NCI-H146 treated with DMSO at 0.1 percent for 48 hours (cell line): ENCODE measurements at regions not wholly inside any gene's neighbourhood (a gene's known extent, or its start where the extent isn't known, plus 50 kb on each side); places are given as distances from the start of the nearest gene placed in this dataset.

Experiments used
- DNase-seq: peaks from one replicate; lab custom pipeline; 2025; ENCODE audit not compliant: unreplicated experiment; lab: John Stamatoyannopoulos, UW

DNA sequence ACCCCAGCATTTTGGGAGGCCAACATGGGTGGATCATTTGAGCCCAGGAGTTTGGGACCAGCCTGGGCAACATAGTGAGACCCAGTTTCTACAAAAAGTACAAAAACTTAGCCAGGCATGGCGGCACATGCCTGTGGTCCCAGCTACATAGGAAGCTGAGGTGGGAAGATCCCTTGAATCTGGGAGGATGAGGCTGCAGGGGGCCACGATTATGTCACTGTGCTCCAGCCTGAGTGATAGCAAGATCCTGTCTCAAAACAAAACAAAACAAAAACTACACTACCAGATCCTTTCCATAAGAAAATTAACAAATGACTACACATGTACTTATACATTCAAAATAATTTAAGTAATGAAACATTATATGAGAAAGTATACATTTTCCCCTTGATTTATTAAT lies 116.4 kb upstream of the KLF6 start:
- DNase-seq: no peak

DNA sequence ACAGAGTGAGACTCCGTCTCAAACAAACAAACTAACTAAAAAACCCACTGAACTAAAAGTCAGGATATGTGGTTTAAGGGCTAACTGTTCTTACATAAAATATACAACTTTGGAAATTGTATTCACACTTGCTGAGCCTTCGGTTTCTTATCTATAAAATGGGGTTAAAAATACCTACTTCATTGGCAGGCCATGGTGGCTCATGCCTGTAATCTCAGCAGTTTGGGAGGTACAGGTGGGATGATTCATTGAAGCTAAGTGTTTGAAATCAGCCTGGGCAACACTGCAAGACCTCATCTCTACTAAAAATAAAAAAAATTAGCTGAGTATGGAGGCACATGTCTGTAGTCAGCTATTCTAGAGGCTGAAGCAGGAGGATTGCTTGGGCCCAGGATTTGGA lies 115.4 kb upstream of the KLF6 start:
- DNase-seq: no peak

DNA sequence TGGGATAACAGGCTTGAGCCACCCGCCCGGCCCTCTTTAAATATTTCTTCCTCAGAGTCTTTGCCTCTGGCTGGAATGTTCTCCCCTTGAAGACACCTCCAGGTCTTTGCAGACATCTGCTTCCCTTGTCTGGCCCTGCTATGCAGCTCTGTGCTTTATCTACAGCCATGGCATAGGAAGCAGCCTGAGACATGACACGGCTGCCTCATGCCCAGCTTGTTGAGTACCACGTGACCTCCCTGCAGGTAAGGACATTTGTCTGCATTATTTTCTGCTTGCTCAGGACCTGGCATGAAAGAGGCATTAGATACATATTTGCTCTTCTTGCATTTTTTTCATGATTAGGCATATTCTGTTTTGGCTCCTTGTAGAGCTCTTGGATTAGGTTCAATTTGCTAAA lies 113.8 kb upstream of the KLF6 start:
- DNase-seq: peak; percentile 62

DNA sequence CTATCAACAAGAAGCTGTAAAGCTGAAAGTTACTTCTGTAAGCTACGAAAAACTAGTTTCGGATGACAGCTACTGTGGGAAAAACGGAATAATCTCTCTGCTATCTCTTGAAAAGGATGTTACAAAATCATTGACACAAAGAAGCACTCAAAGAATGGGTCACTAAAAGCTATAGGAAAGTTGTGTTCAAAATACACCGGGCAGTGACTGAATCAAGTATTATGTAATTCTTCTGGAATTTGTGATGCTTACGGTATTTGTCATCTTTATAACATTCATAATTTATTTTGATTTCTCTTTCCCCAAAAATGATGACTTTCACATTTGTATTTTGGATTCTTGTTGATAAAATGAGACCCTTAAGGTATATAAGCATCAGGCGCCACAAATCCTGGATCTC lies 112.1 kb upstream of the KLF6 start:
- DNase-seq: no peak

DNA sequence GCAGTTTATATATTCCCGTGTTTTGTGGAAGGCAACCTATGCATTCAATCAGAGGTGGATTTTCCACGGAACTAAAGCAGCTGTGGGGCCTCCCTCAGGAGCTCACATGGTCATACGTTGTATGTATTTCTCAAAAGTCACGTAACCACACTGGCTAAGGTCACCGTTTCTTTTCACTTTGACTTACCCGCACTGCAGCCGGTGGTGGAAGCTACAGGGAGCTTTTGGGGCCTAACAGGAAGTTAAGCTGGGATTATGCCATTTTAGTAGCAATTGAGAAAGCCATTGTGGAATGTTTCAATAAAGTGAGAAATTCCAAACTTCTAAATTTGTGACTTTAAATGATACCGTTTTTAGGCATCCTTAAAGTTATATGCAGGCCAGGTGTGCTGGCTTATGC lies 111.2 kb upstream of the KLF6 start:
- DNase-seq: no peak

DNA sequence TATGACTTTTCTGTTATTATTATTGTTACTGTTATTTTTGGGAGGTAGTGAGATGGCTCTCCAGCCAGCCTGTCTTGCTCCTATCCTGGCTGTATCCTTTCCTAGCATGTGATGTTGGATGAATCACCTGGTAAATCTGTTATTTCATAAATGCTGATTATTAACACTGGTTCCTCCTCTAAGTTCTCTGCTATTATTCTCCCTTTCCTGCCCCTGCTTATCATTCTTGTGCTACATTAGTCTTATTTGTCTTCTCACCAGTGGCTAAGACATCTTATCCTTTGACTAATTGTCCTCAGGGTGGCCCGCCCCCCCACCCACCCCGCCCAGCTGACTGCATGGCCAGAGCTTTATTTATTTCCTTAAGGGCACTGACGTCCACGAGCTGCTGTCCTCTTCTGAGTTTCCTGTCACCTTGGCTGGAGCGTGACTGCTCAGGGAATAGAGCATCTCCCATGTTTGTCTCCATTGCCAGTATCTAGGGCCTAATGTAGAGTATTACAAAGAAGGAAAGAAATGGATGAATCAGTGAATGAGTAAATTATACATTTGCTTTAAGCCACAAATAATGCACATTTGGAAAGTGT lies 110.1 kb upstream of the KLF6 start:
- DNase-seq: no peak

DNA sequence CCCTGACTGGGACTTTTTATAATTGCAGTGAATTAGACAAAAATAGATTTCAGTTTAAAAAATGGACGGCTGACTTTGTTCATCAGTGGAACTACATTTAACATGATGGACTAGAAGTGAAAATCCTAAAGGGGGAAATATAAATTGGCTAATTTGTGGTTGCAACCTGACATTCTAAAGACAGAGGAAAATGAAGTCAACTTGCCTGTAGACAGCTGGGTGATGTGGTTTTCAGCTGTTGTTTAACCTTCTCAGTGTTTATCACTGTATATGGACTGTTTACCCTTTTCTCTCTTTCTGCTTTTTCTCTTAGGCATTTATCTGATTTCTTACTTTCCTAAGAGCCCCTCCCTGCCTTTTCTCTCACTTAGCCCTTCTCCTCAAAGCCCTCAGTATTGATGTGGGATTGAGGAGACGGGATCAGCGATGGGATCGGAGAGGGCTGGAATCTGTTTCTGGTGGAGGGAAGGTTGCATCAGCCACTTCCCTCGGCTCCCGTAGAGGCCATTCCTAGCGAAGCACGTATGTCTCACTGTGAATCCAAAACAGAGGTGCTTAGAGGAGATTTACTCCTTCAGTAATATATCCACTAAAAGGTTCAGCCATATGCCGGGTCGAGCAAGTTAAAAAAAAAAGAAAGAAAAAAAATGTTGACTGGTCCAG lies 109.0 kb upstream of the KLF6 start:
- DNase-seq: no peak

DNA sequence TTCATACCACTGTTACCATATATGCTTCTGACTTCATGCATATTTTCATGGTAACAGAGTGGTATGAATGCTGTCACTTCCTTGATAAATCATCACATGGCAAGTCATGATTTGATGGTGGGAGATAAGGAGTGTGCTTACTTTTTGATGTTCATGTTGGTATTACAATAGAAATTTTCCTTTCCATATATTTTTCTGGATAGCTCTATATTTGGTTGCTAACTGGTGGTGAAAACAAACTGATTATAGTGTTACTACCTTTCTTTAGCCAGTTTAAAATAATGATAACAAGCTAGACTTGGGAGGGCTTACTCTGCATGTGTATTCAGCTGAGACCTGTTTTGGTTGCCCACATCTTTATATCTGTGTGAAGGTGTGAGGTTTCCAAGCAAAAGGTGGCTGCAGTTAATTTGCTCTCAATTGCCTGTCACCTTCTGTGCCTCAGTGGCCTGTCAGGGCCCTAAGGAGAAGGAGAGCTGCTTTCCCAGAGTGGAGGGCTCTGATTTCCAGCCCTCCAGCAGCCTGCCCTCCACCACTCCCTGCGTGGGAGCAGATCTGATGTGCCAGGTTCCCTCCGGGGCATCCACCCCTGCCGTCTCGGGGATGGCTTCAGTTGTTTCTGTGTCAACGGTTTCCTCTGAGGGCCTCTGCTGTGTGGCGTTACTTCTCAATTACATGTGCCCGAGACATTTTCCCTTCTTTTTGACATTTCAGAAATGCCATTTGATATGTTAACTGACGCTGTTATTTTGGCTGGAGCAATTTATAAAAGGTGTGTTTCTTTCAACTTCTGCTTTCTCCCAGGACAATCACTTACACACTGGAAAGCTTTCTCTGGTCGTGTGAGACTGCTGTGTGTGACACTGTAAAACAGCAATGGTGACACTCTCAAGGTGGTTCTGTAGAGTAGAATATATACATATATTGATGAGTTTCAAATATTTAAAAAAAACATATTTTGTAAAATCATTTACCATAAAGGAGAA lies 107.7 kb upstream of the KLF6 start:
- DNase-seq: no peak

DNA sequence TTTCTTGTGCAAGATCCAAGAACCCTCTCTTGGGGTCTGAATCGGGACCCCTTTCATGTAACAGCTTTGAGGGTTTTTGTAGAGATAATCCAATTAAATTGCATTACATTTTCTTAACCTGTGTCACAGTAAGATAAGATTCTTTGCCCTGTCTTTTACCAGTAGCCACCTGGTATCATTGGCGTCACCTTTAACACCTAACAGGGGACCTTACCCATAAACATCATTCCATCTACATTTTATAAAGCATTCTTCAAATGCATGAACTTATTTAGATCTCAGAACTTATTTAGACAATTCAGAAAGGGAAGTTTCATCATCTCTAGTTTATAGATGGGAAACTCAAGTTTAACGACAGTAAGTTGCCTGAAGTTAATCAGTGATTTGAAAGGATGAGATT lies 106.4 kb upstream of the KLF6 start:
- DNase-seq: no peak

DNA sequence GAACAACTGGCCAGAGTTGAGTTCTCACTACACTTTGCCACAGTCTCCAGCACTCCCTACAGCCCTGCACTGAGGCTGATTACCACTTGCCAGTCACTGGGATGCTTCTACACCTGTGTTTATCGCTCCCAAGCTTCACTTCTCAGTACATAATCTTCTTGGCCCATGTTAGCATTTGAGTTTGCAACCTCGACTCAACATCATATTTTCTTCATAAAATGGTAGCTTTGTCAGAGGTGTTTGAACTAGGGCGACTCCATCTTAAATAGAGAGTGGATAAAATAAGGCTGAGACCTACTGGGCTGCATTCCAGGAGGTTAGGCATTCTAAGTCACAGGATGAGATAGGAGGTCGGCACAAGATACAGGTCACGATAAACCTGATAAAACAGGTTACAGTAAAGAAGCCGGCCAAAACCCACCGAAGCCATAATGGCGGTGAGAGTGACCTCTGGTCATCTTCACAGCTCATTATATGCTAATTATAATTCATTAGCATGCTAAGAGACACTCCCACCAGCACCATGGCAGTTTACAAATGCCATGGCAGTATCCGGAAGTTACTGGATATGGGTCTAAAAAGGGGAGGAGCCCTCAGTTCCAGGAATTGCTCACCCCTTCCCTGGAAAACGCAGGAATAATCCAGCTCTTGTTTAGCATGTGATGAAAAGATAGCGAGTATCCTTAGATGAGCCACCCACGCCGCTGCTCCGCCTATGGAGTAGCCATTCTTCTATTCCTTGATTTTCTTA lies 105.8 kb upstream of the KLF6 start:
- DNase-seq: no peak

DNA sequence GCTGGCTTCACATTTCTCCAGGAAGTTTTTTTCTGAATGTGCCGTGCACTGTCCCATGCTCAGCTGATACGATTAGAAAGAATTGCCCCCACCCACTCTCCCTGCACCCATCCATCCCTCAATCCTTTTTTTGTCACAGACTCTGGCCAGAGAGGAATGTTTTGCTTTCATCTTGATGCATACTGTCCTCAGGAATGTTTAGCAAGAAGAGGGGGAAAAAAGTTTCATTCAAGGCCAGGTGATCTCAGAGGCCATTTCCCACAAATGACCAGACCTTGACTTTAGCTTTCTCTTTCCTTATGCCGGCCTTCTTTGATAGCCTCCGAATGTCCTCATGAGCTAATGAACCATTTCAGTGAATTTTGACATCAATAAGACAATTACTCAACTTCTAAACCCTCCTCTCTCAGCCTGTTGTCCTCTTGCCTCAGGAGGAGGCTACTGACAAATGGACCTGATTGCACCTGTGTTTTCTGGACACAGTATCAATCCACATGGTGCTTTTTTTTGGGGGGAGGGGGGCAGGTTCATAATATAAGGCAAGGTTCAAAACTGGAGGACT lies 105.0 kb upstream of the KLF6 start:
- no peak for DNase-seq

DNA sequence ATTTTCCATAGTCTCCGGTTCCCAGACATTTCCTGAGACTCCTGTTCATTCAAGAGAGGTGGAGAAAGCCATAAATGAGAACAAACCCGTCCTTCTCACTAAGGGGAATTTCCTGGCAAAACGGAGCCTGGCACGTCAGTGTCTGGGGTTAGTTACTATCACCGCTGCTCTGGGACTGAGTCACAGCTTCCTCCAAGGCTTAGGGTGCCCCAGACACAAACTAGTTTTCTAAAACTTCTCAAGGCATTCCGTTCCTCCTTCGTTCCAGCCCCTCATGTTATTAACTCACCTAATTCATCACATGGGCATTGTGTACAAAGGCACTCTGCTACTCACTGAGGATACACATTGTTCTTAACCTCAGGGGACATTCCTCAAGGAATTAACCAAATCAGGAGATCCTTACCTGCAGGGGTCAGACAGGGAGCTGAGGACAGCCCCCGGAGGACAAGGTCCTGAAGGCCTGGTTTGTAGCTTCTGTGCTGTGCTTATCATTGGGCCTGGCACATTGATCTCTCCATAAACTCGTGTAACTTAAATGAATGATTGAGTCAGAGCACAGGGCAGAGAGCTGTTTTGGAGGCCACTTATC lies 103.0 kb upstream of the KLF6 start:
- DNase-seq: no peak

DNA sequence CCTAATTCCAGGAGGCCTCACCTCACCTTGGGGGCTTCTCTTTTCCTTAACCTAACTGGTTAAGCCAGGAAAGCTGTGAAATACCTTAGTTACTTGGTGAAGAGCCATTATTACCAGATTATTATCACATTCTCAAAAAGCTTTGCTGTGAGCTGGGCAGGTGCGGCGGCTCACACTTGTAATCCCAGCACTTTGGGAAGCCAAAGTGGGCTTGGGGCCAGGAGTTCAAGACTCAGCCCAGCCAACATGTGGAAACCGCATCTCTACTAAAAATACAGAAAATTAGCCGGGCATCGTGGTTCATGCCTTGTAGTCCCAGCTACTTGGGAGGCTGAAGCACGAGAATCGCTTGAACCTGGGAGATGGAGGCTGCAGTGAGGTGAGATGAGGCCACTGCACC lies 102.4 kb upstream of the KLF6 start:
- DNase-seq: no peak

DNA sequence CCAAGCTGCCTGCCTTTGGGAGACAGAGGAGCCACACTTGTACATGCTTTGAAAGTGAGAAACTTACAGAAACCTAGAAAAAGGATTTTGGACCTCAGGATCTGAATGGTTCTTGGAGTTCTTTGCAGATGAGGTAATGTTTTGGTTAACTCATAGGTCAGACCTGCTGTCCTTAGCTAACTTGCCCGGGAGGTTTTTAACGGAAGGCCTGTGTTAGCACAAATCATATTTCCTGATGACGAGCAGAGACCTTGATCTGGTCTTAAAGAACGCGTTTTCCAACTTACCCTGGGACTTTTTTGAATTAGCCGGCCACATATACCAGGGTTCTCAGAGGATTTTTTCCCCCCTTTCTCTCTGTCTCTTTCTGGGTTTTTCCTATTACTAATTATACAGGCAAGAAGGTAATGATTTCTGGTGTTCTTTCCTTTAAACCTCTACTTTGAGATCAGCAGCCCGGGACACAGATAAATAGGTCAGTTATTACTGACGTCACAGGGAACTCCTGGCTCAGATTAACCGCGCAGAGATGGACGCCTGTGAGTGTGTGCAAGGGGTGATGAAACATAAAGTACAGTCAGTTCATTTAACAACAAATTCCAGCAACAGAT lies 101.7 kb upstream of the KLF6 start:
- DNase-seq: no peak

DNA sequence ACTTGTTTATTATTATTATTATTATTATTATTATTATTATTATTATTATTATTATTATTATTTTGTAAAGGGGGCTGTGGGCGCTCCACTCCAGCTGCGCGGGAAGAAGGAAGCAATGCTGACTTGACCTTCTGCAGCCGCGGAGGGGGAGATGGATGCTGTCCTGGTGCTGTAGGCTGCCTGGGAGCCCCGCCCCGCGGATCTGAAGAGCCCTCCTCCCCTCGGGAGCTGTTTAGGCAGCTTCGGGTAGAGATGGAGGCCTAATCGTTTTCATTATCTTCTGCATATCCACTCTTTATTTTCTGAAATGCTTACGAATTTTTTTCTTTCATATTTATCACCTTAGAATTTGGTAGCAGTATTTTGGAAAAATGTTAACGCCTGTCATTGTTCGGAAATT lies 101.2 kb upstream of the KLF6 start:
- no peak for DNase-seq

DNA sequence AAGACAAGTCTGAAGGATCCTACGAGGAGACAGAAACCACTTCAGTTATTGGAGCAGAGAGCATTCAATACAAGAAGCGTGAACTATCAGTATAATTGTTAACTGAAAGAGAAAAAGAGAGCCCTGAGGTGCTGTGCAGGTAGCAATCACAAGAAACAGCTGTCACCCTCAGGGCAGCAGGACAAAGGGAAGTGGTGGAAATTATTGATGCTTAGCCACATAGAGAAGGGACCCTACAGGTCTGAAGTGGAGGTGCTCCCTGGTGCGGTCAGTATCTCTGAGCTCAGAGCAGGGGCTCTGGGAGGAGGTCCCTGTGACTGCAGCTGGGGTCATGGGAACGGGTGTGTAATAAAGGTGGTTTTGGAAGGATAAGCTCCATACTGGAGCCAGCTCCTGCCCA lies 97.8 kb upstream of the KLF6 start:
- peak; percentile 94 for DNase-seq

DNA sequence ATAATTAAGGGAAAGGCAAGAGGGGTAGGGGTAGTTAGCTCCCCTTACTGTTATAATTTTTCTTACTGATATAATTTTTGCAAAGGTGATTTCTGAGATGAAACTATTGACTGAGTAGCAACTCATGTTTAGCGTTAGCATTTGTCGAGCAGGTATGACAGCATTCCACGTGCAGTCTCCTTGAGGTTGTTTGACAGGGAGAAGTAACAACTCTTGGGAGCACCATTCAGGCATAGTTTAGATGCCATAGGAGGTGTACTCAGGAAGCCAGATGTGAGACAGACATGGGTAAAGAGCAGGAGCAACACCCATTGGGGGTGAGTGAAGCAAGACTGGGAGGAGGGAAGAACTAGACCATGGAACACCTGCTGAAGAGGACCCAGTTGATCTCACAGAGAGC lies 96.6 kb upstream of the KLF6 start:
- no peak for DNase-seq

DNA sequence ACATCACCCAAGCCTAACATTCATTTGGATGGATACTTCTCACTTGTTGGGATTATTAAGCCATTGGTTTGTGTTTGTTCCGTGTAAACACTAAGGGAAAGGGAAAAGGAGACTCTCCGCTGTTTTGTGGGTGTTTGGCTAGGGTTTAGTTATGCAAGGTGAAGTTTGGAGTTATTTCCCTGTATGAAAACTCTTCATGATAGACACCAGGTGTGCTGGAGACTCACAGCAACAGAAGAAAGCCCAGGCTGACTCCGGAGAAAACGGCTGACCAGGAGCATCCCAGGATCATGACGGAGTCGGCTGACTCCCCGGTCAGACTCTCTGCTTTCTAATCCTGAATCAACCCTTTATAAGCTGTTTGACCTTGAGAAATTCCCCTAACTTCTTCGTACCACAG lies 94.1 kb upstream of the KLF6 start:
- peak; percentile 31 for DNase-seq

DNA sequence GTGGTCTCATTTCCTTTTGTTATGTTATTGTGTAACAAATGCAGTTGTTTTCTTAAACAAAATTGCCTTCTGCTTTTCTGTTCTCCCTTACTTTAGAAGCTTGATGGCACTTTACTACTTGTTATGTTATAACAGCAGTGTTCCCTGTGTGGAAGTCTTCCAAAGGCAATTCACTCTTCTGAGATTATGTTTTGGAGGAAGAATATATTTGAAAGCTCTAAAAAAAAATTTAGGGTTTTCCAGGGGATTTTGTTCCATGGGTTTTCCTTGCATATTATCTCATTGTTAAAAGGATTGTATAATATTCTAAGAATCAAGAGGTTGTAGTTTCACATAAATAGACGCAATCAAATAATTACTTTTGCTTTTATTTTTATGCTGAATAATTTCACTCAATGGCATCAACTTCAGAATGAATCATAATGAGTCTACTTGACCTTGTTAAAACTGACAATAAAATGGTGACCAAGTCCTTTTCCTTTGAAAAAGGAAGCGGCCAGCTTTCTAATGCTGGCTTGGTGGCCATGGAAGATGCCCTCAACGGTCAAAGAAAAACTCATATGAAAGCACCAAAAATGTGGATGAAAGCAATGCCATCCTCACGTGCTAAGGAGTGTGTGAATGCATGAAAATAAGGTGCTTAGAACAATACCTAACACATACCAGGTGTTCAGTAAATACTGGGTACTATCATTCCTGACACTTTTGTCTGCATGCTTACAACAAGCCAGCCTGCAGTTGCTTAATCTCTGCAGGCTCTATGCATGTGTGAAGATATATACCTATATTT lies 92.4 kb upstream of the KLF6 start:
- DNase-seq: no peak
